Stimulated activated CD8-positive, alpha-beta memory T cell treated with anti-CD3 and anti-CD28 coated beads, Interleukin-7, amount 100 ng/mL, for 4 hours (primary cell): ENCODE measurements at regions not wholly inside any gene's neighbourhood (a gene's known extent, or its start where the extent isn't known, plus 50 kb on each side); places are given as distances from the start of the nearest gene placed in this dataset.

ENCODE experiments used
- DNase-seq, 2 donors: peaks; one replicate each; pipeline ENCODE4 v3.0.0-alpha.2; 2020; ENCODE audit warnings: low read depth in 2 of 2

- DNase-seq: no peak
Observed at GRCh38 chr2:225993430-225993829, 593.9 kb downstream of the NYAP2 start.

- no peak for DNase-seq
Observed at GRCh38 chr2:225989809-225990208, 590.3 kb downstream of the NYAP2 start.

- no peak for DNase-seq
Observed at GRCh38 chr2:225980372-225980771, 580.9 kb downstream of the NYAP2 start.

GRCh38 chr2:225971433-225971832 is 571.9 kb downstream of the NYAP2 start:
- no peak for DNase-seq

GRCh38 chr2:225948903-225949302 is 549.4 kb downstream of the NYAP2 start:
- no peak for DNase-seq

- DNase-seq: no peak
Observed at GRCh38 chr2:225938991-225939390, 539.5 kb downstream of the NYAP2 start.

GRCh38 chr2:225937625-225938187 is 538.2 kb downstream of the NYAP2 start:
- DNase-seq: no peak

GRCh38 chr2:225932811-225933413 is 533.4 kb downstream of the NYAP2 start:
- DNase-seq: no peak

GRCh38 chr2:225930687-225931086 is 531.2 kb downstream of the NYAP2 start:
- no peak for DNase-seq

- no peak for DNase-seq
Observed at GRCh38 chr2:225920621-225921220, 521.2 kb downstream of the NYAP2 start.

- no peak for DNase-seq
Observed at GRCh38 chr2:225916692-225917091, 517.2 kb downstream of the NYAP2 start.

GRCh38 chr2:225911019-225911418 is 511.5 kb downstream of the NYAP2 start:
- no peak for DNase-seq

- no peak for DNase-seq
Observed at GRCh38 chr2:225895126-225895525, 495.6 kb downstream of the NYAP2 start.

GRCh38 chr2:225894236-225894980 is 494.9 kb downstream of the NYAP2 start:
- DNase-seq: no peak

GRCh38 chr2:225893151-225893550 is 493.6 kb downstream of the NYAP2 start:
- no peak for DNase-seq

- no peak for DNase-seq
Observed at GRCh38 chr2:225891771-225892170, 492.3 kb downstream of the NYAP2 start.

- no peak for DNase-seq
Observed at GRCh38 chr2:225891013-225891412, 491.5 kb downstream of the NYAP2 start.

GRCh38 chr2:225889452-225889851 is 489.9 kb downstream of the NYAP2 start:
- DNase-seq: no peak

- no peak for DNase-seq
Observed at GRCh38 chr2:225867071-225867470, 467.6 kb downstream of the NYAP2 start.

- DNase-seq: no peak
Observed at GRCh38 chr2:225865468-225865867, 466.0 kb downstream of the NYAP2 start.

GRCh38 chr2:225864394-225864793 is 464.9 kb downstream of the NYAP2 start:
- no peak for DNase-seq

- no peak for DNase-seq
Observed at GRCh38 chr2:225842939-225843338, 443.4 kb downstream of the NYAP2 start.

GRCh38 chr2:225841314-225841713 is 441.8 kb downstream of the NYAP2 start:
- DNase-seq: no peak
